Stimulated activated CD4-positive, alpha-beta T cell treated with anti-CD3 and anti-CD28 coated beads, Interleukin-1b, Interleukin-23, amount 100 ng/mL, for 48 hours (primary cell): ENCODE measurements at regions not wholly inside any gene's neighbourhood (a gene's known extent, or its start where the extent isn't known, plus 50 kb on each side); places are given as distances from the start of the nearest gene placed in this dataset.
"Not testable (repeated sequence)": the region's sequence is repeated elsewhere in the genome, so short reads cannot be mapped to it uniquely, and the experiment has no call there.

Experiments
- DNase-seq: peaks from one replicate; pipeline ENCODE4 v3.0.0-alpha.2; 2020

DNA sequence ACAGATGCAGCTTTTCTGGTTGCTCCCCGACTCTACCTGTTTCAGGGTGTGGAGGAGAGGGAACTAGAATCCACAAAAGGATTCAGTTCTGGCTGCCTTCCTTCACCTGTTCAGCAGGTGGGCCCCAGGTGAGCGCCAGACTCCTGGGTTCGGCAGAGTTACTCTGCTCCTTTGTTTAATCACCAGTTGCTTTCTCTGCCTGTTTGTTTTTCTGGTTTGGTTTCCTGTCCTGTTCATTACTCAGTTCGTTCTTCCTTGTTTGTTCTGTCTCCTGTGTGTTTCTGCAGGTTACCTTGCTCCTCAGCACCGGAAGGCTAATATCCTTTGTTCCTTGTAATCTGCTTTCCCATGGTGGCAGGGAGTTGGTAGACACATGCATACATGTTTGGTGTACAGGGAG lies 508.5 kb upstream of the ATP11B start:
- DNase-seq = no peak

DNA sequence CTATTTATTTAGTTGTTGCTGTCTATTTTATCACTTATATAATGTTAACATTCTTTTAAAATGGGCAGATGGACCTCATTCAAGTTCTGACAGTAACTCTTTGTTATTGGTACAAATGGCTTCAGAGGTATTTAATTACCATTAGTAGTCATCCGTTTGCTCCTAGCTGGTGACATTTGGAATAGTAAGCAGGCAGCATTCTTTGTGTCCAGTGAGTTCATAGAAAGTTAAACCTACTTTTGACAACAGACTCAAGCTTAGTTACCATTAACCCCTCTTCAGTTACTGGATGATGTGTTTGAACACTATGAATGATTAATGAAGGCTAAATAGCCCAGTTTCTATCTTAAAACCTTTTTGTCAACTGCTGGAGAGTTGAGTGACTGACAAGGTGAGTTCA lies 500.7 kb upstream of the ATP11B start:
- DNase-seq = no peak

DNA sequence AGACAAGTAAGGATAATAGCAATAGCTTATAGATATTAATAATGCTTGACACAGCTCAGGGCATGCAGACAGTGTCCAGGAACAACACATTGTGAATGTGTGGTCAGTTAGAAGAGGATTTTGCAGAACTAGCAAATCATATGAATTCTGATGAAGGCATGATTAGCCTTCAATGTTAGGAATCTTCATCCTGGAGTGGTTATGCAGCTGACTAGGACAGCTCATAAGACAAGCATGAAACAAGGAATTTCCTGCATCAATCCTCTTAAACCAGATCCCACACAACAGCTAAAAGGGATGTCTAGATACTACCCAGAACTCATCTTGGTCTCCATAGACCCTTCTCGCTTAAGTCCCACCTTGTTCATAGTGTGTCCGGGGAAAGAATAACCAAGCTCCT lies 499.0 kb upstream of the ATP11B start:
- no peak for DNase-seq

DNA sequence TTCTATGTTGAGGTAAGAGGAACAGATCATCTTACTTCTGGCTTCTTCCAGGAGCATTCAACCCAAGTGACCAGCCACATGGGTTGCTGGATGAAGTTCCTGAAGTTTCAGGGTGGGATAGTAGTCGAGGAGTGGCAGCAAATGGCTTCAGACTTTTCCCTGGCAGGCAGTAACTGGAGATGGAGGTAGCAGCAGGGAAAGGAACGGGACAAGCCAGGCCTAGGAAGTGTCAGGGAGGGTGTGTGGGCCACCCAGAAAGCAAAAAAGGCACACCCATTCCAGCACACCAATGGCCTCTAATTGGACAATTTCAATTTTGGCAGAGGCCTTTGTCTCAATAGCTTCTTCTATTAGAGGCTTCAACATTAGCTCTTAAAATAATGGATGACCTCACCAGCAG lies 498.6 kb upstream of the ATP11B start:
- no peak for DNase-seq

DNA sequence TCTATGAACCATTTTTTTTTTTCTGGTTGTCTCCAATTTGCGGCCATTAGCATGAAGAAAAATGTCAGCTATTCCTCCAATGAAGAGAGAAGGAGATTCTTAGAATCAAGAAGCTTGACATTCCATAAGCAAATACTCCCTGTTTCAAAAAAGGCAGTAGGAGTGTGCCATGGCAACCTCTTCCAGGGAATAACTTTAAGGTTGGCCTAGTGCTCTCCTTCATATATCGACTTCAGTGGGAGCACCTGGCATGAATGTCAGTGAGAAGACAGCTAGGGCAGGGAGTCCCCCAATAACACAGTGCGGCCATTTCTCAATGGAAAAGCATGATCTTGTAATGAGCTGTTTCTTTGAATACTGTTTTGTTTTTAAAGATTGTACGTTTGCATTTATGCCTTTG lies 493.0 kb upstream of the ATP11B start:
- DNase-seq = no peak

DNA sequence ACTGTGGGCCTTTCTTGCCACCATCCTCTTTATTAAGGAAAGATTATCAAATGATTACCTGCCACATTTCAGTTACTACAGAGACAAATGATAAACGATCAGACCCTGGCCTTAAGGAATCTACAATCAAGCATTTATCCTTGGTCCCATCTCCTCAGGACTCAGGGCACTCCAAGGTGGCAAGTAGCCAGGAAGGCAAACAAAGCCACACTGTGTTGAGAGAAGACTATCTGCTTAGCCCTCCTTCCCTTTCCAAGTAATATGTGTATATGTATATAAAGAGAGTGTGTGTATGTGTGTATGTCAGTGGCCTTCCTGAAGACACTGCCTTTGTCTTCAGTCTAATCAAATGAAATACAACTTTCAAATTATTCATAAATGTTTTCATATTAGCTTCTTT lies 490.1 kb upstream of the ATP11B start:
- no peak for DNase-seq

DNA sequence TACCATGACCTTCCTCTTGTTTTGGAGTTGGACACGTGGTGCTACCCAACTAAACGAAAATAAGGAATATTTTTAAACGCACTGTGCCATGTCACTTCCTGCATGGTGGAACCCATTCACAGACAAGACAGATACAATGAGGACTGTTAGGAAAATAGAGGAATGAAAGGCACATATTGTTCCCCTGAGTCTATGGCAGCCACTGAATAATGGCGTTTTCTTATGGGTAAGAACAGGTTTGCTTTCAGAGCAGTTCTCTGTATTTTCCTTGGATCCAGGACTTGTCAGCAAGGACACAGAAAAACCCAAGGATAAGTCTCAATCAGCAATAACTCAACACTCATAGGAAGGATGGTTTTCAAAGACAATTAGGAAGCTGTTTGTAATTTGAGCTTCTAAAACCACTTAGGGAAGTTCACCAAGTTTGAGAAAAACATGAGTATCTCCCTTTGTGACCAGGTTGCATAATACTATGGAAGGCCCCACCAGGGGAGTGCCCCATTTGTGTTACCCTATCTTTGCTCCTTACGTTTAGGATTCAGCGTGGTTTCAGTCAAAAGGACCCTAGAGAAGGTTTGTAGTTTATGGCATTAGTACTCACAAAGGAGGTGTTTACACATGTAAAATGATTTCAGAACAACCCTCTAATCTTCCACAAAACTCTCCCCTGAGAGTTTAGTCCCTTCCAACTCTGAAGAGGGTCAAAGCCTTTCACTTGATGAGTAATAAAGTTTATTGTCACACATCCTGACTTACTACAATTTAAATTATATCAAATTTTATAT lies 487.2 kb upstream of the ATP11B start:
- DNase-seq = no peak

DNA sequence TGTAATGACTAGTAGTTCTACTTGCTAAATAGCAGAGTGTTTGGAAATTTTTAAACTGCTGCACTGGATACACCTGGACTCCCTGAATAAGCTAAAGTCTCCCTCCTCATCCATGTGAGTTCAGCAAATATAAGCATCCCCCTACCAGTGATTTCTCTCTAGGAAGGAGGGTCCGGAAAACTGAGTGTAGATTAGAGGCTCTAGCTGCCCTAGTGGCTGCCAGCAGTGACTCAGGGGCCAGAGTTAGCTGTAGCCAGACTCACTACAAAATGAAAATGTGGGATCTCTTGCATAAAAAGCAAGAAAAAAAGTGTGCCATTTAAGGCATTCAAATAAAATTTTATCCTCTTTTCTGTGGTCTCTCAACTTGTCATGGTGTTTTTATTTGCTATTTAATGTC lies 485.0 kb upstream of the ATP11B start:
- no peak for DNase-seq

DNA sequence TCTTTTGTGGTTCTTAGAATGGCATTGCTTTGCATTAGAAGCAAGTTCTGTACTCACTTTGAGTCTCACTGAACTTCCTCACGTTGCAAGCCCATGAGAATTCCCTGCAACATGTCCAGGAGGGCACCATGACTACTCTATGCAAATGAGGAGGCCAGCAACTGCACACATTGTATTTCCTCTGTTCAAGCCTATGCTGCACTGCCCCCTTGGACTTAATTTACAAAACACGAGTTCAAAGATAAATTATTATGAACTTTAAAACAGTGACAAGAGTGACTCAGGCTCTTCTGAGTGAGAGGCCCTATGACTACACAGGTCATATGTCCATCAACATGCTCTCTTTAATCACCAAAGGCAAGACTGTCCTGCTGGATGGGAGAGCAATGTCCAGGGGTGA lies 484.2 kb upstream of the ATP11B start:
- DNase-seq = no peak

DNA sequence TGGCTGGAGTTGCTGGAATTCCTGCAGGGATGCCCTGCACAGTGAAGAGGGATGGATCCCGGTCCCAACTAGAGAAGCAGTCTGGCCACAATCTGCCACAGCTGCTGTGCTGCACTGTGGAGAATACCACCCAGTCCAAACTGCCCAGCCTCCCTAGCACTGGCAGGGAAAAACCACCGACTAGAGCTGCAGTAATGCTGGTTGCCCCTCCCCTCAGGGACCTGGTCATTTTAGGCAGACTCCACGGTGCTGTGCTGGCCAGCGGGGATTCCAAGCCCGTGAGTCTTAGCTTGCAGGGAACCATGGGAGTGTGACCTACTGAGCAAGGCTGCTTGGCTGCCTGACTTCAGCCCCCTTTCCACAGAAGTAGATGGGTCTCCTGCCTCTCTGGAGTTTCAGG lies 478.0 kb upstream of the ATP11B start:
- DNase-seq = no peak

DNA sequence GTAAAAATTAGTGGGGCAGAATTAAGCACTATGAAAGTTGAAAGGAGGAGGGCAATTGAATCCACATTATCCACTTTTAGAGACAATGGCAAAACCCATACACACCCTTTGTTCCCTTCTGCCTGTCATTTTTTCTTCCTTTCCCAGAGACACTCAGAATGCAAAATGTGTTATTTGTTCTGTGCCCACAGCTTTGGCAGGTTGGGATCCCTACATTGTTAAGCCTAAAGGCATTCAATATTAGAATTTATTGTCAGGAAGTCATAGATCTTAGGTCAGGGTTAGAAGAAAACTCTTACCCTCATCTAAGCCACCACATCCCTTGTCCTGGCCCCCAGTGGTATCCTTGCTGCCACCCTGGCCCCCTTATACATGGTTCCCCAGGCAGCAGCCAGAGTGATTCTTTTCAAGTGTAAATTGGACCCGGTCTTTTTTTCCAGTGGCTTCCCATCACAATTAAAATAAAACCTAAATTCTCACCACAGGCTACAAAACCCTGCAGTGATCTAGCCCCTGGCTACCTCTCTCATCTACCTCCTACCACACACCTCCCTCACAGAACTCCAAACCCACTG lies 470.1 kb upstream of the ATP11B start:
- DNase-seq = no peak

DNA sequence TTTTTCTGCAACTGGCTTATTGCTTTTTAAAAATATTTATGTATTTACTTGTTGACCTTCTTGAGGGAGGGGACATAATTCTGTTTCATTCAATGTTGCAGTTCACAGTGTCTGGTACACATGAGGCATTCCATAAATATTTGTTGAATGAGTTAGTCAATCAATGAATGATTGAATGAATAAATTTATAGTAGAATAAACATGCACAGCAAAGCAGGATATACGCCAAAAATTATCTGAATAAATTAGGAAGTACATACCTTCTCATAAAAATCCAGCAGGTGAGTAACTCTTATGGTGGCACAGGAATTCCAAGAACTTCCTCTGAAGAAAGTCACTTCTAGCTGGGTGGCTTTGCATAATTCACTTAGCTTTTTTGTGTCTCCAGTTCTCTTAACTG lies 469.4 kb upstream of the ATP11B start:
- no peak for DNase-seq

DNA sequence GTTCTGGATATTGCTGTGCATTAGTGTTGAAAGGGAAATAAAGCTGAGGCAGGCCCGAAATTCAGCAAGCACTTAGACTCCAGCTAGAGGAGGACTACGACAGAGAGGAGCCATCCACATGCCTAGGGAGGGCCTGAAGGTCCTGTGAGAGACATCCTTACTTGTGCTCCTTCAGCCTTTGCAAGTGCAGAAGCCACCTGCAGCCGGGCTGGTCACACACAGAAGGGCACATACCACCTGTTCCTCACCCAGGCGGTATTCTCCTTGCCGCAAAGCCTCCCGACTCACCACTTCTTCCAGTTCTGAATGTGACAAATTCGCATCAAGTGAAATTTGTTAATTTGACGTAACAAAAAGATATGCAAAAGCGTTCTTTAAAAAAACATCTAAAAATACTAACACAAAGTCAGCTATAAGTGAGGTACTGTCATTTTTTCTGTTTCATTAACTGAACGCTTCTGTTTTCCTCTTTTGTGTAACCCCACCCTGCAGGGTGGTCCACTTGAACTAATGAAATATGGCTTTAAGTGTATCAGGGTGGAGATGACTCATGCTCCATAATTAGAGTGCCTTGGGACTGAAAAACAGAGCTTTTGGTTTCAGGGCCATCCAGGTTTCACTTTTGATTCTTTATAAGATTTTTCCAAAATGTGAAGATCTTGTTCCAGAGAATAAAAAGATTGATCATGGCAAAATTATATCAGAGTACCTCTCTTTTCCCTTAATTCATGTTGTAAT lies 467.9 kb upstream of the ATP11B start:
- DNase-seq = no peak

DNA sequence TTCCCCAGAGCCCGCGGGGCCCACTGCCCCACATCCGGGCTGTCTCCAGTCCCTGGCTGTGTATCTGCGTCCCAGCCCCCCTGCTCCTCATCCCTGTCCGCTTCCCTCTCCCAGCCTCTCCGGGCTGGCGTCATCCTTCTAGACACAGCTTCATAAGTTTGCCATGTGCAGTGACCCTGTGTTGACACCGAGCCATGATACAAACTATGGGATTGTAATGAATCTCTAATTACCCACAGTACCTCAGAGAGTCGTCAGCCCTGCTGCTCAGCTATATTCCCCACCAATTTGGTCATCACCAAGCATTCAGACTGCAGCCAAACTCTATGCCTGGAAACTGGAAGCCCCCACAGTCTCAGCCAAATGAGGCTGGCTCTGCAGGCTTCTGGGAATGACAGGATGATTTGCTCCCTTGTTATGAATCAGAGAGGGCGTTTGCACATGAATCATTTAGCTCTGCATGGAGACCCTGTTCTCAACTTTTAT lies 466.1 kb upstream of the ATP11B start:
- DNase-seq = no peak

DNA sequence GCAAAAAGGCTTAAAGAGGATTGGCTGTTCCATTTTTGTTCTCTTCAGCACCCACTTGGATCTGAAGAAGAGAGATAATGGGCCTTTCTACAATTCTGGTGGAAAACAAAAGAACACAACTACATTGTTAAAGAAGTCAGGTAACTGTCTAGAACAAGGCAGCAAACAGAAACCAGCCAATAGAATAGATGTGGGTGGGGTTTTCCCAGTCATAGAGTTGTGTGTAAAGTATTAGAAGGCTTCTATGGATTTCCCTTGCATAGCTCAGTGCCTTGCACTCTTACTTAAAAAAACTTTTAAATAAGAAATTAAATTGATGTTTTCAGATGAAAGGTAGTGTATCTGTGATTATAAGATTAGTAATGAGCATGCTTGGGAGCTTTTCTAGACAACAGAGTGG lies 462.7 kb upstream of the ATP11B start:
- no peak for DNase-seq

DNA sequence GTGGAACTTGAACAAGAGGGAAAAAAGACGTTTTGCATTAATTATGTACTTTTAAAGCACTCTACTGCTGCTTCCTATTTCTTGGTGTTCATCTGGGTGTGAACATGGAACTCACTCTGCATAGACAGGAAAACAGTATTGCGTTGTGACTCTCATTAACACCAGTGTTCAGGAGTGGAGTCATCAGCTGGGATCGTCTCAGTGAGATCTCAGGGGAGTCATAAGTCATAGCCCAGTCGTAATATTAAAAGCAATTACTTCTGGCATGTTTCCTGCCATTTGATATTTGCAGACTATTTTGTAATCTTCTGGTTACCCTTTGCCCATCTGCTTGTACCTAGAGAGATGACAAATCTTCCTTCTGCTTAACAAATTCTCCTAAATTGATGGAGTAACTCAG lies 462.0 kb upstream of the ATP11B start:
- DNase-seq = no peak

DNA sequence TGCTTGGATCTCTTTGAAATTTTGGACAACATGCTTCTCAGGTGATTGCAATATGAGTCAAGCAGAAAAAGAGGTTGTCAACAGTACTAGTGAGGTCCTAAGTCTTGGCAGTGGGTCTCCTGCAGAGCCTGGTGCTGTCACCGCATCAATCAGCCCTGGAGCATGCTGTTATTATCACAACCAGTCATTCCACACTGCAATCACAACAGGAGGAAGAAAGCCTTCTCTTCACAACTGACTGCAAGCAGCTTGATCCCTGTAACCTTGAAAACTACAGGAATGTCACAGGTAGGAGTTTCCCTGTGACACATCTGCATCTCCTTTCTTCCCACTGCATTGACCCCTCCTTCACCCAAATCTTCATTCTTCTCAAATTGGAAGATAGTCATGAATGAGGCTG lies 451.1 kb upstream of the ATP11B start:
- no peak for DNase-seq

DNA sequence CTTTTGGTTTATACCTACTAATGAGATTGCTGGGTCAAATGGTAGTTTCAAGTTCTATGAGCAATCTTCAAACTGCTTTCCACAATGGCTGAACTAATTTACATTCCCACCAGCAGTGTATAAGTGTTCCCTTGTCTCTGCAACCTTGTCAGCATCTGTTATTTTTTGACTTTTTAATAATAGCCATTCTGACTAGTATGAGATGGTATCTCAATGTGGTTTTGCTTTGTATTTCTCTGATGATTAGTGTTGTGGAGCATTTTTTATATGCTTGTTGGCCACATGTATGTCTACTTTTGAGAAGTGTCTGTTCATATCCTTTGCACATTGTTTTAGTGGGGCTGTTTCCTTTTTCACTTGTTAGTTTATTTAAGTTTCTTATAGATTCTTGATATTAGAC lies 449.3 kb upstream of the ATP11B start:
- DNase-seq = not testable (repeated sequence)

DNA sequence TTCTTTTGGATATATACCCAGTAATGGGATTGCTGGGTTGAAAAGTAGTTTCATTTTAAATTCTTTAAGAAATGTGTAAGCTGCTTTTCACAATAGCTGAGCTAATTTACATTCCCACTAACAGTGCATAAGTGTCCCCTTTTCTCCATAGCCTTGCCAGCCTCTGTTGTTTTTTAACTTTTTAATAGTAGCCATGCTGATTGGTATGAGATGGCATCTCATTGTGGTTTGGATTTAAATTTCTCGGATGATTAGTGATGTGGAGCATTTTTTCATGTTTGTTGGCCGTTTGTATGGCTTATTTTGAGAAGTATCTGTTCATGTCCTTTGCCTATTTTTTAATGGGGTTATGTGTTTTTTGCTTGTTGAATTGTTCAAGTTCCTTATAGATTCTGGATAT lies 444.3 kb upstream of the ATP11B start:
- DNase-seq = no peak

DNA sequence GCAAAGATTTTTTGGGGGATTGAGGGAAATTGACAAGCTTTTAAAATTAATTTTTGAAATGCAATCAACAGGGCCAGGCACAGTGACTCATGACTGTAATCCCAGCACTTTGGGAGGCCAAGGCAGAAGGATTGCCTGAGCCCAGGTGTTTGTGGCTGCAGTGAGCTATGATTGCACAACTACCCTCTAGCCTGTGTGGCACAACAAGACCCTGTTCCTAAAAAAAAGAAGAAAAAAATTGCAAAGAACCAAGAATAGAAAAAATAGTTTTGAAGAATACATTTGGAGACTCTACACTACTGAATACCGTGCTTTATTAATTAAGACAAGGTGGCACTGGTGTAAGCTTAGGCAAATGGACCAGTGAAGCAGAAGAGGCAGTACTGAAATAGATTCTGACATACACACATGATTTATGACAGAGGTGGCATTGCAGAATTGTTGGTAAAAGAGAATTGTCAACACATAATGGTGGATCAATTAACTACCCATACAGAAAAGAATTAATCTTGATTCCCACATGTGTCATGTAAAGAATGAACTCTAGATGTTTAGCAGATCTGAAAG lies 443.3 kb upstream of the ATP11B start:
- DNase-seq = no peak

DNA sequence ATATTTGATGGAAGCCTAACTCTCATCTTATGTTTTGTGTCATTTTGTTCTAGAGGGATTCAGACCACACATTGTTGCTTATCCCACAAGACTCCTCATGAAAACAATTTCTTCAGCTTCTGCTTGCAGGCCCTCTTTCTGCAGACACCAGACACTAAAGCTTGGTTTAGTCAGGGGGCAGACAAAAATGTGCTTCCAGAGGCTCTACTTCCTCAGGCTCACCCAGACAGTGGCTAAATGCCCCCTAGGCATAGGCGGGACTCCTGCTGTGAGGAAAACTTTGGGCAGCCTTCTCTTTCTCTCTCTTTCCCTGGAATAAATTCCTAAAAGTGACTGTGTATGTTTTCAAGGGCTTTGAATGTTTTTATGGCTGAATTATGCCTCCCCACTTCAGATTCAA lies 435.4 kb upstream of the ATP11B start:
- DNase-seq = no peak

DNA sequence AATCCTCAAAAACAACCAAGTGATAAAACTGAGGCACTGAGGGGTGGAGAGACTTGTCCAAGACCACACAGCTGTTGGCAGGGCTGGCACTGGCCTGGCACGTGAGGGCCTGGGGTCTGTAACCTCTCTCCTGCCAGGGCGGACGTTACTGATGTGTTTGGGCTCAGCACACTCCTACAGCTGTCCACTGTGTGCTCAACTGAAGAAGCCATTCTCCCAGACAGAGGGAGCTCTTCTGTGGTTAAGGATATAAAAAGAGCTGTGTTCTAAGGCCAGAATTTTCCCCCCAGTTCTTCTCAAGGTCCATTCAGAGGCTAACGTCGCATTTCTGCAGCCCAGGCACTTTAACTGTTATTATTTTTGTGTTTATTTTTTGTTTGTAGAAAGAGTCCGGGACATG lies 429.0 kb upstream of the ATP11B start:
- no peak for DNase-seq

DNA sequence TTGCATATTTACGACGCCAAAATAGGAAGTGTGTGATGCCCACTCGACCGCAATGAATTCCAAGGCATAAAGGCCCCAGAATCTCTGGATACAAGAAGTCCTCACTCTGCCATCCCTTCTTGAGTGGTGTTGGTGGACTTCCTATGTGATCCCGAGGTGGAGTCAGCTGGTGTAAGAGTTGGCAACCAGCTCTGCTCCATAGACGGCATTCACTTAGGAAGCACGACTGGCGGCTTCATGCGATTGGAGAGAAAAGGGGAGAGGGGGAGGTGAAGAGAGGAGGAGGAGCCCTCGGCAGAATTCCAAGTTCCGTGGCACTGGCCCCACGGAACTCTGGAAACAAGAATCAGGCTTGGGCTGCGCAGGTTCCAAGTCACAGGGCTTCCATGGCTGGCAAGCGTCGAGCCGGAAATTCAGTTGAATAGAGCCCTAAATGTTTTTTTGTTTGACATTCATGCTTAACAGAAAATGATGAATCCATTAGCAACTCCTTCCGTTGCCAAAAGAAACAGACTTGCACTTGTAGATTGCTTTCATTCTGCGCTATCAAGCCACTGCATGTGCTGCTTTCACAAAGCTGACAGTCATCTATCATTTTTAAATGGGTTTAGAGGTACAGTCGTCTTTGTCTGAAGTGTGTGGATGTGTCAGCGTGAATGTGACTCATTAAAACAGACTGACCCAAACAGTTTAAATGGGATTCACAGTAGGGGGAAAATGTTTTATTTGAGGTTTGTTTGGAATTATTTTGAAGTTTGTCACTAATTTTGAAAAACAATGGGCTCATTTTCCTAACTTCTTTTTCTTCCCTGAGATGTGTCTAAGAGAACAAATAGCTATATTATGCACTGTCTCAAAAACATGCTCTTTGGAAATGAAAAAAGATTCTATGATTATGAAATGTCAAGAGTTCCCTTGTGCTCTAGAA lies 428.3 kb upstream of the ATP11B start:
- no peak for DNase-seq
